ENCODE measurements at regions not wholly inside any gene's neighbourhood (a gene's known extent, or its start where the extent isn't known, plus 50 kb on each side); places are given as distances from the start of the nearest gene placed in this dataset.

DNA sequence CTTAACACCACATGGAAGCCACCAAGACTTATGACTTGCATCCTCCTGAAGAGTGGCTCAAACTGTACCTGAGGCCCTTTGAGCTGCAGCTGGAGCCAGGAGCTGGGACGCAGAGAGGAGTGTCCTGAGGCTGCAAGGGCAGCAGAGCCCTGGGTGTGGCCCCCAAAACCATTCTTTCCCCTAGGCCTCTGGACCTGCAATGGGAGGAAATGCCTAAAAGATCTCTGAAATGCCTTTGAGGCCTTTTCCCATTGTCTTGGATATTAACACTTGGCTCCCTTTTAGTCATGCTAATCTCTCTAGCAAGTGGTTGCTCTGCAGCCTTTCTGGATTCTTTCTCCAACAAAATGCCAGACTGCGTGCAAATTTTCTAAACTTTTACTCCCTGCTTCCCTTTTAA lies 156.1 kb downstream of the SLC38A4 start:
- DNase-seq (ENCODE audit: low read depth, low spot score), result no peak
- no peaks in the 10 kb centered on the region for H3K9me1 ChIP-seq (replicated peaks; ENCODE audit: control insufficient read depth, extremely low read depth, insufficient read depth, low read length)
- dilution Hi-C loops (cut with MboI; ENCODE audit: extremely low pct_ligation_motif_present, low sequenced_read_pairs), result no loop called here
- TF ChIP-seq GATA2 (IDR thresholded peaks at IDR 0.05; ENCODE audit: insufficient read depth, insufficient read length, low read depth, low read length), result no peak
- TF ChIP-seq POLR2A (IDR thresholded peaks at IDR 0.05; ENCODE audit: low read depth, low read length), result no peak
- no peak for TF ChIP-seq MYC (IDR thresholded peaks at IDR 0.05; ENCODE audit: low read depth, low read length)
- TF ChIP-seq POLR2AphosphoS5 (IDR thresholded peaks at IDR 0.05; ENCODE audit: insufficient read depth, low read depth, low read length), result no peak
- TF ChIP-seq, protein P1, sequence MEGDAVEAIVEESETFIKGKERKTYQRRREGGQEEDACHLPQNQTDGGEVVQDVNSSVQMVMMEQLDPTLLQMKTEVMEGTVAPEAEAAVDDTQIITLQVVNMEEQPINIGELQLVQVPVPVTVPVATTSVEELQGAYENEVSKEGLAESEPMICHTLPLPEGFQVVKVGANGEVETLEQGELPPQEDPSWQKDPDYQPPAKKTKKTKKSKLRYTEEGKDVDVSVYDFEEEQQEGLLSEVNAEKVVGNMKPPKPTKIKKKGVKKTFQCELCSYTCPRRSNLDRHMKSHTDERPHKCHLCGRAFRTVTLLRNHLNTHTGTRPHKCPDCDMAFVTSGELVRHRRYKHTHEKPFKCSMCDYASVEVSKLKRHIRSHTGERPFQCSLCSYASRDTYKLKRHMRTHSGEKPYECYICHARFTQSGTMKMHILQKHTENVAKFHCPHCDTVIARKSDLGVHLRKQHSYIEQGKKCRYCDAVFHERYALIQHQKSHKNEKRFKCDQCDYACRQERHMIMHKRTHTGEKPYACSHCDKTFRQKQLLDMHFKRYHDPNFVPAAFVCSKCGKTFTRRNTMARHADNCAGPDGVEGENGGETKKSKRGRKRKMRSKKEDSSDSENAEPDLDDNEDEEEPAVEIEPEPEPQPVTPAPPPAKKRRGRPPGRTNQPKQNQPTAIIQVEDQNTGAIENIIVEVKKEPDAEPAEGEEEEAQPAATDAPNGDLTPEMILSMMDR (IDR thresholded peaks at IDR 0.05; ENCODE audit: extremely low read depth in 1 of 2, insufficient read depth in 1 of 2, low read depth in 1 of 2, low read length in 2 of 2), result no peak
- TF ChIP-seq JUN (IDR thresholded peaks at IDR 0.05; ENCODE audit: borderline replicate concordance, insufficient read depth, insufficient read length, low read depth), result no peak
- TF ChIP-seq EZH2 (IDR thresholded peaks at IDR 0.05; ENCODE audit: borderline replicate concordance, low read depth, low read length, severe bottlenecking), result no peak
- TF ChIP-seq FOS (IDR thresholded peaks at IDR 0.05; ENCODE audit: borderline replicate concordance, insufficient read depth, low read length), result no peak
- TF ChIP-seq, protein P2, sequence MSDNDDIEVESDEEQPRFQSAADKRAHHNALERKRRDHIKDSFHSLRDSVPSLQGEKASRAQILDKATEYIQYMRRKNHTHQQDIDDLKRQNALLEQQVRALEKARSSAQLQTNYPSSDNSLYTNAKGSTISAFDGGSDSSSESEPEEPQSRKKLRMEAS (IDR thresholded peaks at IDR 0.05; ENCODE audit: insufficient read depth, insufficient read length), result no peak
- no peak for FAIRE-seq
- no peak overlapping the region for H3K27ac ChIP-seq (ENCODE audit: insufficient read depth, low read depth, low read length)
- H3K4me2 ChIP-seq (ENCODE audit: insufficient read depth, low read length), result no peak overlapping the region
- peaks cover 16% of the 10 kb centered on the region for H3K4me1 ChIP-seq (ENCODE audit: control insufficient read depth, extremely low read depth, insufficient read depth, low read length)
- H3K79me2 ChIP-seq (ENCODE audit: control insufficient read depth, insufficient read depth, low read length), result no peaks in the 10 kb centered on the region
- no peak overlapping the region for H3K4me3 ChIP-seq (replicated peaks in 1 of 3; ENCODE audit: insufficient read depth in 1 of 3, low read depth in 1 of 3, low read length in 3 of 3)
- BruUV-seq (replicated peaks), result no TSS peak
- H3K36me3 ChIP-seq (ENCODE audit: control insufficient read depth in 2 of 2, extremely low read depth in 1 of 2, insufficient read depth in 2 of 2, low read length in 2 of 2), result no peaks in the 10 kb centered on the region
- no peak overlapping the region for H2AFZ ChIP-seq (ENCODE audit: low read depth, low read length)
- intact Hi-C loops (cut with micrococcal nuclease), result loop anchor here (10.0 kb wide), 1 partner anchor 545 kb away; no protein-coding TSS in a partner anchor
- no peaks in the 10 kb centered on the region for H4K20me1 ChIP-seq (replicated peaks; ENCODE audit: control insufficient read depth, extremely low read depth, insufficient read depth, low read length)
- no peaks in the 10 kb centered on the region for H3K9me3 ChIP-seq (replicated peaks; ENCODE audit: control insufficient read depth, insufficient read depth, low read length)
- CTCF ChIA-PET, result no interaction called here
- no peaks in the 10 kb centered on the region for H3K27me3 ChIP-seq (ENCODE audit: control insufficient read depth in 2 of 2, insufficient read depth in 2 of 2, low read length in 2 of 2)
- POLR2A ChIA-PET, result no interaction called here
- H3K9ac ChIP-seq (replicated peaks; ENCODE audit: extremely low read depth, insufficient read depth, low read length), result no peak overlapping the region

Measured in endothelial cell of umbilical vein (primary cell).